IPS-15b (cell line): ENCODE measurements at regions not wholly inside any gene's neighbourhood (a gene's known extent, or its start where the extent isn't known, plus 50 kb on each side); places are given as distances from the start of the nearest gene placed in this dataset.

Experiments used
- H3K27me3 ChIP-seq: one replicate; pipeline ENCODE4 v1.6.1; 2013; ENCODE audit warnings: low read length; ENCODE audit not compliant: control insufficient read depth, insufficient read depth
- H3K36me3 ChIP-seq: one replicate; pipeline ENCODE4 v1.6.1; 2013; ENCODE audit warnings: low read length; ENCODE audit not compliant: control insufficient read depth, insufficient read depth
- H3K4me1 ChIP-seq: one replicate; pipeline ENCODE4 v1.6.1; 2013; ENCODE audit warnings: mild to moderate bottlenecking, low read length; ENCODE audit not compliant: control insufficient read depth, insufficient read depth
- H3K4me3 ChIP-seq: one replicate; pipeline ENCODE4 v1.5.1; 2013; ENCODE audit warnings: low read depth, low read length
- H3K9ac ChIP-seq: one replicate; pipeline ENCODE4 v1.6.1; 2013; ENCODE audit warnings: low read depth, mild to moderate bottlenecking, low read length
- H3K9me3 ChIP-seq: one replicate; pipeline ENCODE4 v1.6.1; 2013; ENCODE audit warnings: mild to moderate bottlenecking, low read length; ENCODE audit not compliant: control insufficient read depth, insufficient read depth

GRCh38 chr2:145769011-145769716 is 1249.2 kb upstream of the ZEB2 start:
- Histone ChIP-seq H3K27me3 (no peaks in the 10 kb centered on the region), H3K36me3 (no peaks in the 10 kb centered on the region), H3K9ac (no peak overlapping the region), H3K4me1 (no peaks in the 10 kb centered on the region), H3K9me3 (no peaks in the 10 kb centered on the region), H3K4me3 (no peak overlapping the region)

DNA sequence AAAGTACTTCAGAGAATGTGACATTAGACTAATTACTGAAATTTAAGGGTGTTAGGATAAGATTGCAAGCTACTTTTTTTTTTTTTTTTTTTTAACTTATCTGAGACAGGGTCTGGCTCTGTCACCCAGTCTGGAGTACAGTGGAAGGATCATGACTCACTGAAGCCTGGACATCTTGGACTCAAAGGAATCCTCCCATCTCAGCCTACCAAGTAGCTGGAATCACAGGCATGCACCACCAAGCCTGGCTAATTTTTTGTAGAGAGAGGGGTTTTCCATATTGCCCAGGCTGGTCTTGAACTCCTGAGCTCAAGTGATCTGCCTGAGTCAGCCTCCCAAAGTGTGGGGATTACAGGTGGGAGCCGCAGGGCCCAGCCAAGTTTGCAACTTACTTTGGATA is 1246.0 kb upstream of the ZEB2 start:
- Histone ChIP-seq H3K4me3 (no peak overlapping the region), H3K9ac (no peak overlapping the region), H3K4me1 (no peaks in the 10 kb centered on the region), H3K36me3 (no peaks in the 10 kb centered on the region), H3K9me3 (no peaks in the 10 kb centered on the region), H3K27me3 (no peaks in the 10 kb centered on the region)

GRCh38 chr2:145764631-145765030 is 1244.7 kb upstream of the ZEB2 start:
- Histone ChIP-seq H3K36me3 (no peaks in the 10 kb centered on the region), H3K27me3 (no peaks in the 10 kb centered on the region), H3K4me1 (no peaks in the 10 kb centered on the region), H3K9ac (no peak overlapping the region), H3K4me3 (no peak overlapping the region), H3K9me3 (no peaks in the 10 kb centered on the region)

DNA sequence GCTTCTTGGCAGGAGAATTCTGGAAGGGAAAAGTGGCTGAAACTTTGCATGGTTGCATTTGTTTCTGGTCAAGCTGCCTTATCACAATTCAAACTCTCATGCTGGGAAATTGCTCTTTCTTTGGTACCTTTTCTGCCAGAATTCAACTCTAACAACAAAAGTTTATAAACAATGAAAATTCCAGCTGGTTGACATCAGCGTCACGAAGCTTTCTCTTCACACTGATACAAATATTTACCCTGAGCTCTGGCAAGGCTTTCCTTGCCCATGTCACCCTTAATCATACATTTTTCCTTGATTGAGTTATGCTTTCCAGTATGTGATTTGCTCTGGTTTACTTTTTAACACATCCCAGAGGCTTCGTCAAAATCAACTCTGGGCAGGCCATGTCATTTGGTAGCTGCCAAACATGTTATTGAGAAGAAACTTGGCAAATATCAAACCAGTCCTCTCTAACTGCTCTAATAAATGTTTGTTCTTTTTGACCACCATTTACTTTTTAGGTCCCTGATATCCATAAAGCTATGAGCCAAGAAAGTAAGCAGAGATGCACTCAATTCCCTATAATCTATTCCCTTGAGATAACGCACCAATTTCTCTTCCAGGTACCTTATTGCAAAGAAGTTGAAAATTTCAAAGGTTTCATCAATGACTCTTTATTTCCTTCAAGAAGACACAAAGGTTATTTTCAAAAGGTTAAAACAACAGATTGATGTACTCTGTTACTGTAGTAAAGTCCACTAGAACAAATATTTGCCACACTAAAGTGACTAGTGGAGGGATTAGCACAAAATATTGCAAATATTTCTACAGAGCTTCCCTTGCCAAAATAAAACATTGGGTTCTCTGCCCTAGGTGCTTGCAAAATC is 1241.1 kb upstream of the ZEB2 start:
- H3K4me3 ChIP-seq = no peak overlapping the region
- H3K36me3 ChIP-seq = no peaks in the 10 kb centered on the region
- no peaks in the 10 kb centered on the region for H3K4me1 ChIP-seq
- H3K27me3 ChIP-seq = no peaks in the 10 kb centered on the region
- H3K9me3 ChIP-seq = no peaks in the 10 kb centered on the region
- no peak overlapping the region for H3K9ac ChIP-seq

DNA sequence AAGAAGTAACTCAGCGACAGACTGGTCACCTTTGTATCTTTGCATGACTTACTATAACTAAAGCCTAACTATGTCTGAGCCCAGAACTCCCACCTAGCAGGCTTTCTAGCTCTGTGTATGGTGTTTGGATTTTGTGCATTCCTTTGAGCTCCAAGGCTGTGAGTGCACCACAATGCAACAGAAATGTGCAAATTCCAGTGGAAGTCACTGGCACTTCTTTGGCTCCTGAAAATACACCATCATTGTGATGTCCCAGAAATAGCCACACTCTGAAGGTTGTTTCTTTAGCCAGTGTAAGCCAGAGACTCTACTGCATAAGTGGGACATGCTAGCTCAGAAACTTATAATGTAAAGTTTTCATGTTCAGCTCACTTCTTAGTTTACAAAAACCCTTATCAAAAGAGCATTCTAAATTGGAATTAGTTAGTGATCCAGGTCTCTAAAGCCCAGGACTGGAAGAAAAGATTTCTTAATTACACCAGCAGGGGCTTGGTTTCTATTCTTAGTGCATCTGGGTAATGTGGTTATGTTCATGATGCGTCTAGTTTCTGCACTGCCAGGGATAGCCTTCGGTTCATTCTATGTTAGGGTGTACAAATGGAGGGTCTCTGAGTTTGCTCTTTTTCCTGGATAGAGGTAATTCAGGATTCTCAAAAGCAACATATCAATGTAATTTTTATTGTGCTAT is 1239.5 kb upstream of the ZEB2 start:
- no peak overlapping the region for H3K9ac ChIP-seq
- no peaks in the 10 kb centered on the region for H3K36me3 ChIP-seq
- no peaks in the 10 kb centered on the region for H3K4me1 ChIP-seq
- H3K27me3 ChIP-seq = no peaks in the 10 kb centered on the region
- no peak overlapping the region for H3K4me3 ChIP-seq
- H3K9me3 ChIP-seq = no peaks in the 10 kb centered on the region

DNA sequence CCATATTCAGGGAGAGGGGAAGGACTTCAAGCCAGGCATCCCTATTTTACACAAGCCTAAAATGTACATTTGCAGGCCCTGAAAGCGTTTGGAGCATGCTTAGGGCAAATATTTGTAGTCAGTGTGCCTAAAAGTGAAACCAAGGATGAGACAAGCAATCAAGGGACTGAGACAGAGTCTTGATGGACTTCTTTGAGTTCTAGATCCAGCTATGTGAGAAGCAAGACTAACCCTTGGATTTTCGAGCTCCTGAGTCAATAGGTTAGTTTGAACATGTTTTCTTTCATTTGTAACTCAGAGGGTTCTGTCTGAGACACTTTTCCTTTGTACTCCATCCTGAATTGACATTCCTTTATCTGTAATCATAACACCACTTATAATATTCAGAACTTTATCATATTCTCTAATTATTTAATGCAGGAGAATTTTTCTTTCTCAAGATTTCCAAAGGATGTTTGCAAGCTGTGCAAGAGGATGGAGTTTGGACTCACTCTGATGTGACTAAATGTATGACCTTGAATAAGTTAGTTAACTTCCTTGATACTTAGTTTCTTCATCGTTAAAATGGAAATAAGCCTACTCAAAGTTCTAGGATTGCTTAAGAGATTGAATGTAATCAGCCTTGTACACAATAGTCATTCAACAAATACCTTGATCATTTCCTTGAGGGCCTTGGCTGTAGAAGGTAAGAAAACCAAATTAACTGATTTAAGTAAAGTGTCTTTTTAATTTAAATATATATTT is 1237.8 kb upstream of the ZEB2 start:
- Histone ChIP-seq H3K9ac (no peak overlapping the region), H3K36me3 (no peaks in the 10 kb centered on the region), H3K9me3 (no peaks in the 10 kb centered on the region), H3K4me1 (no peaks in the 10 kb centered on the region), H3K27me3 (no peaks in the 10 kb centered on the region), H3K4me3 (no peak overlapping the region)

- Histone ChIP-seq H3K4me3 (no peak overlapping the region), H3K9me3 (no peaks in the 10 kb centered on the region), H3K4me1 (peaks cover 7% of the 10 kb centered on the region), H3K36me3 (no peaks in the 10 kb centered on the region), H3K9ac (no peak overlapping the region), H3K27me3 (no peaks in the 10 kb centered on the region)
Observed at GRCh38 chr2:145755019-145755837, 1235.3 kb upstream of the ZEB2 start.

DNA sequence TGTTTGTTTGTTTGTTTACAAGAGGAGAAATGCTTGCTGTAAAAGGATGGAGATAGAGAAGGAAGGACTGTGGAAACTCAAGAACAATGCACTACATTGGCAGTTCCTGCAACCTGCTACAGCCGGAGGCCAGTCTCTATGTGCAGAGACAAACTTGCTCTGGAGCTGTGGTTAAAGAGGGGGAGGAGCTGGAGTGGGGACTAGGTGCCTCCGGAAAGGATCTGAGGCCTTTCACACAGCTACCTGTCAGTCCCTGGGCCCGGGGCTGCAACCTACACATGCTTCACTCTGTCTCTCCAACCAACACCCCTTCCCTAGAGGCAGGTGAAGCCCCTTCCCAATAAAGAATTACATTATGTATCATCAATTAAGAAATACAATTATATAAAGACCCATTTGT is 1234.0 kb upstream of the ZEB2 start:
- H3K27me3 ChIP-seq = no peaks in the 10 kb centered on the region
- no peak overlapping the region for H3K4me3 ChIP-seq
- H3K4me1 ChIP-seq = peaks cover 7% of the 10 kb centered on the region
- no peak overlapping the region for H3K9ac ChIP-seq
- no peaks in the 10 kb centered on the region for H3K36me3 ChIP-seq
- H3K9me3 ChIP-seq = no peaks in the 10 kb centered on the region

GRCh38 chr2:145753041-145753608 is 1233.2 kb upstream of the ZEB2 start:
- H3K9ac ChIP-seq = no peak overlapping the region
- H3K4me3 ChIP-seq = no peak overlapping the region

DNA sequence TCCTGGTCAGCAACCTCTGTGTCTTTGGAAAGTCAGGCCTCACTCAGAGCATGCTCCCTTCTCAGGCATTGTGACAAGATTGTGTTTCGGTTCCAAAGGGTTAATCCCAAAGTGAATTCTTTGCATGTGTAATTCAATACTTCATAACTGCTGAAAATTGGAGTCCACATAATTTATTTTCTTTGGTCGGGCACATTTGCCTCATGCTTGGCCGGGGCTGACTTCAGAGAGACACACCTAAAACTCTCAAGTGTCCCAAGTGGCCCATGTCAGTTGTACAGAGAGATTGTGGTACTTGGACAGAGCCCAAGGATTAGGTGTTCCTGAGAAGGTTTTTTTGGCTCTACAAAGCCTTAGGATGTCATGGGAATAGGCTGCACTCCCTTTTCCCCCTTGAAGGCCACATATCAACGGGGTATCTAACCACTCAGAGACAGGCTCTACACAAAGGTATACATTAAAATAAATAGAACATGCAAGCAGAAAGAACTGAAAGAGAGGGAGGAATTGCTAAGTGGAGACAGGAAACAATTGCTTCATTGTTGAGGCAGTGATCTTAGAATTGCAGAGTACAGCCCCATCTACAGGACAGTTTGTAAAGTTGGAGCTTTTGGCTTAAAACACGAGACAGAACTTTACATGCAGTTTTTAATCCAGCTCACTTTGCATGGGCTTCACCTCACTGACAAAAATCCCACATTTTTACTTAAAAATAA is 1232.3 kb upstream of the ZEB2 start:
- Histone ChIP-seq H3K4me3 (no peak overlapping the region), H3K27me3 (no peaks in the 10 kb centered on the region), H3K4me1 (peaks cover 7% of the 10 kb centered on the region), H3K36me3 (no peaks in the 10 kb centered on the region), H3K9me3 (no peaks in the 10 kb centered on the region), H3K9ac (no peak overlapping the region)

More at GRCh38 chr2:145753041-145753608, 1233.2 kb upstream of the ZEB2 start:
- no peaks in the 10 kb centered on the region for H3K36me3 ChIP-seq
- H3K4me1 ChIP-seq = peaks cover 7% of the 10 kb centered on the region
- H3K27me3 ChIP-seq = no peaks in the 10 kb centered on the region
- H3K9me3 ChIP-seq = no peaks in the 10 kb centered on the region
